ENCODE measurements at regions not wholly inside any gene's neighbourhood (a gene's known extent, or its start where the extent isn't known, plus 50 kb on each side); places are given as distances from the start of the nearest gene placed in this dataset.

DNA sequence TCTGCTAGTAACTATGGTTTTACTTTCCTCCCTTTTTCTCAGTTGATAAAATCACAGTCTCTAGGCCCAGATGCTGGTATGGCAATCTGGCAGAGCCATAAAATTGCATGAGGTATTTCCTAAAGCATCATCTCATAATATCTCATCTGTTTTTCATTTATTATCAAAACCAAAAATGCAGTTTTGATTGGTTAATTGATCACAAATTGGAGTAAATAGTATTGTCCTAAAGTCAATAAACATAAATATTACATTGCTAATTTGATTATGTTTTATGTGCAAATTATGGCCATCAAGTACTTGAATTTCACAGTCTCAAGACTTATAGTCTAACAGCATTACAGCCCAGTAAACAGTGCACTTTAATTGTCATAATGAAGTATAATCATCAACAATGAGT, 2365.6 kb downstream of the ARAP2 start:
- no peak for DNase-seq
- Histone ChIP-seq H3K27me3 (no peaks in the 10 kb centered on the region), H3K4me3 (no peak overlapping the region), H3K27ac (no peak overlapping the region), H3K4me1 (no peaks in the 10 kb centered on the region), H3K36me3 (no peaks in the 10 kb centered on the region), H3K9me3 (peaks cover 0 to 3% (median 0%) of the 10 kb centered on the region in 4 donors)
- TF ChIP-seq, protein P1, sequence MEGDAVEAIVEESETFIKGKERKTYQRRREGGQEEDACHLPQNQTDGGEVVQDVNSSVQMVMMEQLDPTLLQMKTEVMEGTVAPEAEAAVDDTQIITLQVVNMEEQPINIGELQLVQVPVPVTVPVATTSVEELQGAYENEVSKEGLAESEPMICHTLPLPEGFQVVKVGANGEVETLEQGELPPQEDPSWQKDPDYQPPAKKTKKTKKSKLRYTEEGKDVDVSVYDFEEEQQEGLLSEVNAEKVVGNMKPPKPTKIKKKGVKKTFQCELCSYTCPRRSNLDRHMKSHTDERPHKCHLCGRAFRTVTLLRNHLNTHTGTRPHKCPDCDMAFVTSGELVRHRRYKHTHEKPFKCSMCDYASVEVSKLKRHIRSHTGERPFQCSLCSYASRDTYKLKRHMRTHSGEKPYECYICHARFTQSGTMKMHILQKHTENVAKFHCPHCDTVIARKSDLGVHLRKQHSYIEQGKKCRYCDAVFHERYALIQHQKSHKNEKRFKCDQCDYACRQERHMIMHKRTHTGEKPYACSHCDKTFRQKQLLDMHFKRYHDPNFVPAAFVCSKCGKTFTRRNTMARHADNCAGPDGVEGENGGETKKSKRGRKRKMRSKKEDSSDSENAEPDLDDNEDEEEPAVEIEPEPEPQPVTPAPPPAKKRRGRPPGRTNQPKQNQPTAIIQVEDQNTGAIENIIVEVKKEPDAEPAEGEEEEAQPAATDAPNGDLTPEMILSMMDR (IDR thresholded peaks at IDR 0.05): no peak
- TF ChIP-seq EP300 (IDR thresholded peaks at IDR 0.05) (no peak), POLR2A (IDR thresholded peaks at IDR 0.05) (no peak), POLR2AphosphoS5 (IDR thresholded peaks at IDR 0.05) (no peak)
- intact Hi-C loops (cut with DNase I; ENCODE audit: low total_unique reads): no loop called here

DNA sequence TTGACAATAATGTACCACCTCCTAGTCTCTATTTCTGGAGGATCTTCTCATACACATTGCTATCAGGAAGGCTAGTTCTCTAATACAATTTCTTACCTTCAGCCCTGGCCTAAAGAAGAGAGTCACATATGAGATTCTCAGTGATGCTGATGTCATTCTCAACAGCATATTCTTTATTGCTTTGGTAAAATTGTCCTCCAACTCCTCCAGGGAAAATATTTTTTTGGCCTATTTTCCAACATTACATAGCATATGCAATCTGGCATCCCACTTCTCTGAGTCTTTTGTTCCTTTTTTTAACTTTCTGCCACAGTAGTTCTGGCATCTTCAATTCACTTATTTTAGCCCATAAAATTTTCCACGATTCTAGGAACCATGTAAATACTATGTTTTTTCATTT, 2363.1 kb downstream of the ARAP2 start:
- Histone ChIP-seq H3K27ac (no peak overlapping the region), H3K9me3 (peaks cover 0 to 3% (median 0%) of the 10 kb centered on the region in 4 donors), H3K27me3 (no peaks in the 10 kb centered on the region), H3K4me3 (no peak overlapping the region), H3K4me1 (no peaks in the 10 kb centered on the region), H3K36me3 (no peaks in the 10 kb centered on the region)
- WGBS, 5 donors: 61 to 89% (median 87%) methylated on average over 1 of the region's 1 CpG
- intact Hi-C loops (cut with DNase I; ENCODE audit: low total_unique reads): no loop called here
- no peak for DNase-seq
- TF ChIP-seq EP300 (IDR thresholded peaks at IDR 0.05) (no peak), POLR2AphosphoS5 (IDR thresholded peaks at IDR 0.05) (no peak), POLR2A (IDR thresholded peaks at IDR 0.05) (no peak)
- TF ChIP-seq, protein P1 (IDR thresholded peaks at IDR 0.05): no peak

DNA sequence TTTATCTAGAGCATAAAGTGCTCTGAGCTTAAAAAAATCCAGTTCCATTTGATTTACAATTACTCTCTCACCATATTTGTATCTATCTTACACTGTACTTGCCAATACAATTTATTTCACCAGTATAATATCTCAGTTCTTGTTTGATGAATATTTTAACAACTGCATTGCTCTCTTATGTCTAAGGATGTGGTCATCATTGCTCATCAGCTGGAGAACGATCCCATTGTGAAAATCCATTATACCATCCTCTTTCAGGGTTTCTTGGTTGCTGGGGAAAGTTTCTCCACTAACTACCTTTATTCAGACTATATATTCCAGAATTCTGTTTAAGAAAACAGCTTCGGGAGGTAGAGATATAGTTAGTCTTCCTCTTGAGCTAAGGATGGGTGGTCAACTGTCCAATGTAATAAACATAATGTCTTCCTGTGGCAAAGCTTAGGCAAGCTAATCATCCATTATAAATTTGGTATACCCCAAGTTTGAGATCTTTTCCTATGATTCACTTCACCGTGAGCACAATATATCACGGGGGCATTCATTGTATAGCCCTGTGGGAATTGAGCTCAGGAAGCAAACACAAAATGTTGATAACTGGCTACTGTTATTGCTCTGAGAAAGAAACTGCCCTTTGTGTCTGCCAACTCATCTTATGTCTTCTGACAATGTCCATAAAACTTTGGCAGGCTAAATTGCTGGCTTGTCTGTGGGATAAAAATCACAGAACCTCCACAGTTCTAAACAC, 2361.9 kb downstream of the ARAP2 start:
- no peaks in the 10 kb centered on the region for H3K27me3 ChIP-seq
- H3K4me1 ChIP-seq: no peaks in the 10 kb centered on the region
- H3K9me3 ChIP-seq: peaks cover 0 to 2% (median 0%) of the 10 kb centered on the region in 4 donors
- intact Hi-C loops (cut with DNase I; ENCODE audit: low total_unique reads): no loop called here
- DNase-seq: no peak
- H3K4me3 ChIP-seq: no peak overlapping the region
- no peak overlapping the region for H3K27ac ChIP-seq
- 62 to 73% (median 69%) methylated on average over 4 of the region's 4 CpGs for WGBS, 5 donors
- no peak for TF ChIP-seq POLR2AphosphoS5 (IDR thresholded peaks at IDR 0.05)
- TF ChIP-seq POLR2A (IDR thresholded peaks at IDR 0.05): no peak
- TF ChIP-seq, protein P1 (IDR thresholded peaks at IDR 0.05): no peak
- TF ChIP-seq EP300 (IDR thresholded peaks at IDR 0.05): no peak
- no peaks in the 10 kb centered on the region for H3K36me3 ChIP-seq

DNA sequence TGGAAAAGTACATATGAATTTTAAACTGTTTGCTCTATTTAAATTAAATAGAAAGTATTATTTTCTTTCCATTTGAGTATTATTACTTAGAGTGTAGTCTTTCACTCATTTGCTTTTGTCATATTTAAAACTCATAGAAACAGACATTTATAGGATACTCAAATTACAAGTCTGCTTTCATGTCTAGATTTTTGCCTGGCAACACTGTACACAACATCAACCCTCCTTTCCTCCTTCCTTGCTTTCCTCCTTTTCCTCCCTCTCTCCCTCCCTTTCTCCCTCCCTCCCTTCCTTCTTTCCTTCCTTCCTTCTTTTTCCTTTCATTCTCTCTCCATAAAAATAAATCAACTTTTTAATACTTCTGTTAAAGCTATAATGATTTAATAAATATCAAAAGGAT, 2361.2 kb downstream of the ARAP2 start:
- Histone ChIP-seq H3K9me3 (no peaks in the 10 kb centered on the region), H3K4me1 (no peaks in the 10 kb centered on the region), H3K36me3 (no peaks in the 10 kb centered on the region), H3K27ac (no peak overlapping the region), H3K4me3 (no peak overlapping the region), H3K27me3 (no peaks in the 10 kb centered on the region)
- intact Hi-C loops (cut with DNase I; ENCODE audit: low total_unique reads): no loop called here
- no peak for DNase-seq
- TF ChIP-seq, protein P1 (IDR thresholded peaks at IDR 0.05): no peak
- TF ChIP-seq EP300 (IDR thresholded peaks at IDR 0.05) (no peak), POLR2AphosphoS5 (IDR thresholded peaks at IDR 0.05) (no peak), POLR2A (IDR thresholded peaks at IDR 0.05) (no peak)

Measured in stomach (tissue), 8 donors.